Stomach (tissue), 4 donors: ENCODE measurements at regions not wholly inside any gene's neighbourhood (a gene's known extent, or its start where the extent isn't known, plus 50 kb on each side); places are given as distances from the start of the nearest gene placed in this dataset.

Source experiments
- EP300 ChIP-seq: sonication (generic); formaldehyde crosslinking; IDR thresholded peaks from one replicate; pipeline ENCODE4 v1.6.1; 2017; ENCODE audit warnings: antibody characterized with exemption
- POLR2A ChIP-seq, 4 donors: fragments of 450-650 bp; IDR thresholded peaks; one replicate each; pipeline ENCODE4 v1.6.1; 2016; ENCODE audit warnings: antibody characterized with exemption in 4 of 4, control low read depth in 2 of 4, mild to moderate bottlenecking in 1 of 4, moderate library complexity in 1 of 4
- POLR2AphosphoS5 ChIP-seq, 3 donors: sonication (generic); formaldehyde crosslinking; IDR thresholded peaks; one replicate each; pipeline ENCODE4 v1.6.1; 2016; ENCODE audit warnings: antibody characterized with exemption in 3 of 3
- TF ChIP-seq, protein P1 (sequence below), 7 experiments: fragments of 450-650 bp in 4 of 7; fragments of 200-600 bp in 3 of 7; sonication (generic) in 3 of 7; IDR thresholded peaks; one replicate each; pipeline ENCODE4 v1.5.1; 2016 to 2019; ENCODE audit warnings: antibody characterized with exemption in 7 of 7, control low read depth in 2 of 7, mild to moderate bottlenecking in 1 of 7

DNA sequence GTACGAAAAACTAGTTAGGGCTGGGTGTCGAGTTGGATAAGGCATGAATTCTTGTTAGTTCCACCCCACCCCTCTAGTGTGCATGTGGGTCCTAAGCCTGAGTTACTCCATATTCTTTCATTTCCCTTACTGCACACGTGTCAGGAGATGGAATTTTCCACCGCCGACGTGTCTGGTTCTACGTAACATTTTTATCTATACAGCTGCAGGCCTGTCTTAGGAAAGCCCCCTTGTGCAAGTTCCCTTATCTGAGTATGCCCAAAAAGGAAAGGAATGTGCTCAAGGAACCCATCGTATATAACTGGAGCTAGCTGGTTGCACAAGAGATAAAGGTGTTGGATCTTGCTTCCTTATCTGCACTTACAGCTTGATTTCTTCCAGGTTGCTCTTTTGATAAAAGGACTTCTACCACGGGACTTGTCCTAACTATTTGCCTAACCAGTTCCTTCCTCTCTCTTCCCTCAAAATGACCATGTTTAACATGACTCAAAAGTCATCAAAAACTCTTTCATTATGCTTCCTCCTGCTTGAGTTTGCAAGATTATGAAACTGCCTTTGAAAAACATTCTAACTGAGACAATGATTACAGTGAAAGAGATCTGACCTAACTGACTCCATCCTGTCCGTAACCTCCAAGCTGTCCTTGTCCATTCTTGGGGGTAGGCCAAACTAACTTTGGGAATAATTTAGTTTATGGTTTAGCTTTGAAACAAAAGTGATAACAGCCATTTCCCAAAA is 181.4 kb downstream of the AKR1D1 start:
- TF ChIP-seq, protein P1, sequence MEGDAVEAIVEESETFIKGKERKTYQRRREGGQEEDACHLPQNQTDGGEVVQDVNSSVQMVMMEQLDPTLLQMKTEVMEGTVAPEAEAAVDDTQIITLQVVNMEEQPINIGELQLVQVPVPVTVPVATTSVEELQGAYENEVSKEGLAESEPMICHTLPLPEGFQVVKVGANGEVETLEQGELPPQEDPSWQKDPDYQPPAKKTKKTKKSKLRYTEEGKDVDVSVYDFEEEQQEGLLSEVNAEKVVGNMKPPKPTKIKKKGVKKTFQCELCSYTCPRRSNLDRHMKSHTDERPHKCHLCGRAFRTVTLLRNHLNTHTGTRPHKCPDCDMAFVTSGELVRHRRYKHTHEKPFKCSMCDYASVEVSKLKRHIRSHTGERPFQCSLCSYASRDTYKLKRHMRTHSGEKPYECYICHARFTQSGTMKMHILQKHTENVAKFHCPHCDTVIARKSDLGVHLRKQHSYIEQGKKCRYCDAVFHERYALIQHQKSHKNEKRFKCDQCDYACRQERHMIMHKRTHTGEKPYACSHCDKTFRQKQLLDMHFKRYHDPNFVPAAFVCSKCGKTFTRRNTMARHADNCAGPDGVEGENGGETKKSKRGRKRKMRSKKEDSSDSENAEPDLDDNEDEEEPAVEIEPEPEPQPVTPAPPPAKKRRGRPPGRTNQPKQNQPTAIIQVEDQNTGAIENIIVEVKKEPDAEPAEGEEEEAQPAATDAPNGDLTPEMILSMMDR (IDR thresholded peaks at IDR 0.05) = no peak
- TF ChIP-seq EP300 (no peak), POLR2A (IDR thresholded peaks at IDR 0.05) (no peak), POLR2AphosphoS5 (IDR thresholded peaks at IDR 0.05) (peak in 2 of 3 donors; percentile 47 to 78)
